ENCODE measurements at regions not wholly inside any gene's neighbourhood (a gene's known extent, or its start where the extent isn't known, plus 50 kb on each side); places are given as distances from the start of the nearest gene placed in this dataset.

GRCh38 chr22:22069450-22070370 lies 87.1 kb upstream of the TOP3B start:
- Histone ChIP-seq H3K27me3 (no peaks in the 10 kb centered on the region), H3K4me3 (no peak overlapping the region), H3K4me1 (peaks cover 0 to 23% (median 11%) of the 10 kb centered on the region in 4 donors), H3K9me3 (no peaks in the 10 kb centered on the region), H3K27ac (no peak overlapping the region), H3K36me3 (no peaks in the 10 kb centered on the region)
- TF ChIP-seq POLR2A (IDR thresholded peaks at IDR 0.05), result no peak
- no peak for TF ChIP-seq CTCF (IDR thresholded peaks at IDR 0.05)
- no peak for ATAC-seq
- intact Hi-C loops (cut with DNase I), result no loop called here
- no peak for DNase-seq
- 89% methylated on average over 5 of the region's 6 CpGs for WGBS (ENCODE audit: insufficient coverage, low coverage, low lambda C conversion rate, missing lambda C conversion rate)

GRCh38 chr22:22068657-22069056 lies 86.1 kb upstream of the TOP3B start:
- no peaks in the 10 kb centered on the region for H3K36me3 ChIP-seq
- ATAC-seq, result no peak
- no peak overlapping the region for H3K4me3 ChIP-seq
- no peak for DNase-seq
- H3K9me3 ChIP-seq, result no peaks in the 10 kb centered on the region
- WGBS (ENCODE audit: insufficient coverage, low coverage, low lambda C conversion rate, missing lambda C conversion rate), result 76% methylated on average over 2 of the region's 2 CpGs
- intact Hi-C loops (cut with DNase I), result no loop called here
- peaks cover 0 to 12% (median 6%) of the 10 kb centered on the region in 4 donors for H3K4me1 ChIP-seq
- TF ChIP-seq CTCF (IDR thresholded peaks at IDR 0.05) (no peak), POLR2A (IDR thresholded peaks at IDR 0.05) (no peak)
- no peak overlapping the region for H3K27ac ChIP-seq
- no peaks in the 10 kb centered on the region for H3K27me3 ChIP-seq

DNA sequence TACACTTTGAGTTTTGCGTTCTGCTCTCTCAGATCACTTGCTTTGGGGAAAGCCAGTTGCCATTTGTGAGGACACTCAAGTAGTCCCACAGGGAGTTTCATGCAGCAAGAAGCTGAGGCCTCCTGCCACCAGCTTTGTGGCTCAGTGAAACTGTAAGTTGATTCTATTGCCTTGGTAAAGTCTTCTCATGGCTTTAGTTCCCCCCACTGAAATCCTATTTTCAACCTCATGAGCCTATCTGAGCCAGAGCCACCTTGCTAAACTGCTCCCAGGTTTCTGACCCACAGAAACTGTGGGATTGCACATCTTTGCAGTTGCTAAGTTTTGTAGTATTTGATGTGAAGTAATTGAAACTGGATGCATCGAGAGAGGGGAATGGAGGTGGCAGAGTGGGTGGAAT lies 85.4 kb upstream of the TOP3B start:
- TF ChIP-seq POLR2A (IDR thresholded peaks at IDR 0.05) (no peak), CTCF (IDR thresholded peaks at IDR 0.05) (no peak)
- DNase-seq (no peak), ATAC-seq (no peak)
- no peaks in the 10 kb centered on the region for H3K27me3 ChIP-seq
- H3K4me3 ChIP-seq, result no peak overlapping the region
- peaks cover 0 to 11% (median 5%) of the 10 kb centered on the region in 4 donors for H3K4me1 ChIP-seq
- H3K27ac ChIP-seq, result no peak overlapping the region
- WGBS (ENCODE audit: insufficient coverage, low coverage, low lambda C conversion rate, missing lambda C conversion rate), result 82% methylated on average over 1 of the region's 2 CpGs
- H3K36me3 ChIP-seq, result no peaks in the 10 kb centered on the region
- intact Hi-C loops (cut with DNase I), result no loop called here
- H3K9me3 ChIP-seq, result no peaks in the 10 kb centered on the region

DNA sequence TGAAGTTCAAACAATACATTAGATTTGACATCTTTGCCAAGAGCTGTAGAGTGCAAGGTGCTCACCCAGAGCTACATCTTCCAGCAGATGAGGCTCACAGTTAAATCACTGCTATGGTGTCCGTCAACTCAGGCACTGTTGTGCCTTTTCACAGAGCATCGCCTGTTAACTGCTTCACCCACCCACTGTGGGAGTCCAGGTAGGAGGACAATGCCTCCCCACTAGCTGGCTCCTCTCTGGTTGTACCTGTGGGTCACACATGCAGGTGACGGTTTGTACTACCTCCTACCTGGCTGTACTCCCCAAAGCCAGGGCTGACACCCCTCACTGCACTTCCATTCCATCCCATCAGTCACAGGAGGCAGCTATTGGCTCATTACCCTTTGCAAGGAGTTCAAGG lies 84.6 kb upstream of the TOP3B start:
- H3K4me1 ChIP-seq, result peaks cover 0 to 10% (median 4%) of the 10 kb centered on the region in 4 donors
- DNase-seq (no peak), ATAC-seq (no peak)
- no peak overlapping the region for H3K4me3 ChIP-seq
- no peak for TF ChIP-seq CTCF (IDR thresholded peaks at IDR 0.05)
- TF ChIP-seq POLR2A (IDR thresholded peaks at IDR 0.05), result no peak
- no peaks in the 10 kb centered on the region for H3K9me3 ChIP-seq
- peaks cover 0 to 1% (median 0%) of the 10 kb centered on the region in 4 donors for H3K36me3 ChIP-seq
- 80% methylated on average over 2 of the region's 3 CpGs for WGBS (ENCODE audit: insufficient coverage, low coverage, low lambda C conversion rate, missing lambda C conversion rate)
- intact Hi-C loops (cut with DNase I), result no loop called here
- no peak overlapping the region for H3K27ac ChIP-seq
- H3K27me3 ChIP-seq, result no peaks in the 10 kb centered on the region

All from right lobe of liver (tissue), 6 donors.